ENCODE measurements at regions not wholly inside any gene's neighbourhood (a gene's known extent, or its start where the extent isn't known, plus 50 kb on each side); places are given as distances from the start of the nearest gene placed in this dataset.

DNA sequence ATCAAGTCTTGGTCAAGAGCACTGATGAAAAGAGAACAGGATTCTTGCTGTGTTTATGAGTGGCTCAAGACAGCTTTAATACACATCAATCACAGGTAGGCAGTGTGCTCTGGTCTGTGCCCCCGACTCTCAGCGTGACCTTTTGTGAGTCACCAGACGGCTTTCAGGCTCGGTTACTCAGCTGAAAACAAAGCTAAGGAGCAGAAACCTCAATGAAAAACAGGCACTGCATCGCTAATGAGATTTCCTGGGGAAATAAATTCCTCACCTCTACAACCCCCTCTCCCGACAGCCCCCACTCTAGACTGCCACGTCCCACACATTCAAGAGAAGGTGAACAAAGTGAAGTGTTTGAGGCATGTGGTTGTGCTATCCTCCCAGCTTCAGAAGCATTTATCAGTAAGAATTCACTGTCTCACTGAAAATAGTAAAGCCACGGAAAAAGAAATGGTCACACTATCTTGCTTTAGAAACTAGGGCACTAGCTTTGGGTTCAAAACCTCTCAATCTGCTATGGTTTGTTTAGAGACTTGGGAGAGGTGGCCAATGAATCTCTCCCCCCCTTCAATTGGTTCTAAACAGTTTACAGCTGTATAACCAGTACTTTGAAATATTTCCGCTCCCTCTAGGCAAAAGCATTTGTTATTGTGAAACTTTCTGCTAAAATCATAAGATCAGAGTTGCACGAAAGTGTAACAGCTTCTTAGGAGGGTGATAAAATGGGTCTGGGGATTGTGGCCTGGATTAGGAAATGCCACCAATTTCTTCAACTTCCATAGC, 199.5 kb upstream of the PMFBP1 start:
- H4K5ac ChIP-seq (ENCODE audit: insufficient read length, low read depth, low read length): no peak overlapping the region
- H4K8ac ChIP-seq (ENCODE audit: extremely low read depth, insufficient read depth, low read length): no peak overlapping the region
- H3K56ac ChIP-seq (replicated peaks; ENCODE audit: insufficient read length, low read depth, low read length): no peak overlapping the region
- H3K36me3 ChIP-seq (ENCODE audit: control insufficient read depth in 2 of 4, insufficient read depth in 4 of 4, low read length in 3 of 4): no peaks in the 10 kb centered on the region
- no peaks in the 10 kb centered on the region for H3K9me3 ChIP-seq (ENCODE audit: insufficient read depth in 2 of 2, low read depth in 1 of 2, low read length in 1 of 2)
- no peaks in the 10 kb centered on the region for H3K23me2 ChIP-seq (ENCODE audit: low read depth, low read length)
- DNase-seq (ENCODE audit: low read depth in 1 of 2, low spot score in 2 of 2) (peak in 1 of 2 experiments; percentile 57), FAIRE-seq (peak; percentile 81)
- H2BK20ac ChIP-seq (ENCODE audit: low read length): no peak overlapping the region
- H2BK15ac ChIP-seq (ENCODE audit: low read length): no peak overlapping the region
- no peak overlapping the region for H3K4ac ChIP-seq (replicated peaks; ENCODE audit: insufficient read length, low read depth, low read length)
- H3K23ac ChIP-seq (ENCODE audit: insufficient read length): no peak overlapping the region
- ChIA-PET POLR2A (ENCODE audit: partially characterized antibody) (interaction anchor here (0.6 kb wide), 1 partner anchor 224 kb away, joined by 6 read pairs; no protein-coding TSS in a partner anchor), CTCF (ENCODE audit: partially characterized antibody) (interaction anchor here (0.6 to 2.0 kb wide), 5 partner anchors 87 to 825 kb away, joined by 3 to 7 read pairs (median 6); no protein-coding TSS in a partner anchor)
- no peaks in the 10 kb centered on the region for H4K20me1 ChIP-seq (replicated peaks in 1 of 2; ENCODE audit: control insufficient read depth in 1 of 2, insufficient read depth in 2 of 2, low read length in 2 of 2)
- H2BK5ac ChIP-seq (ENCODE audit: low read depth, low read length): no peak overlapping the region
- H2AFZ ChIP-seq (ENCODE audit: low read length): peak overlapping the region; percentile 30
- H3K27ac ChIP-seq (ENCODE audit: low read depth, low read length): no peak overlapping the region; the same call in 1 of the 2 replicates
- no peak overlapping the region for H2BK120ac ChIP-seq (replicated peaks; ENCODE audit: low read depth, low read length)
- no peak overlapping the region; the same call in 1 of the 2 replicates for H2BK12ac ChIP-seq (ENCODE audit: low read depth, low read length)
- H3K4me1 ChIP-seq (replicated peaks in 1 of 4; ENCODE audit: control insufficient read depth in 3 of 4, insufficient read depth in 4 of 4, low read length in 3 of 4): peaks cover 0 to 14% (median 7%) of the 10 kb centered on the region in 4 experiments; a peak in 5 of 7 replicates
- 35% methylated on average over 10 of the region's 10 CpGs; no CpG with 5 or more reads in 1 of the 2 experiments for WGBS, 2 experiments (ENCODE audit: extremely low coverage in 1 of 2, insufficient coverage in 1 of 2, insufficient read length in 1 of 2, insufficient replicate concordance in 2 of 2, low coverage in 1 of 2, low lambda C conversion rate in 2 of 2, missing lambda C conversion rate in 1 of 2)
- H3K18ac ChIP-seq (ENCODE audit: extremely low read depth, low read length): no peak overlapping the region
- no peak overlapping the region for H4K91ac ChIP-seq (replicated peaks; ENCODE audit: insufficient read length, low read length)
- H3K79me2 ChIP-seq (ENCODE audit: control insufficient read depth in 1 of 2, insufficient read depth in 2 of 2, low read length in 2 of 2): no peaks in the 10 kb centered on the region
- no peaks in the 10 kb centered on the region for H3K79me1 ChIP-seq (ENCODE audit: low read depth, low read length)
- H3K27me3 ChIP-seq (replicated peaks in 1 of 4; ENCODE audit: control insufficient read depth in 3 of 4, extremely low read depth in 1 of 4, insufficient read depth in 3 of 4, low read length in 3 of 4): peaks cover 0 to 1% (median 0%) of the 10 kb centered on the region in 4 experiments; a peak in 1 of 7 replicates
- H3K14ac ChIP-seq (ENCODE audit: insufficient read length): no peak overlapping the region
- H3K4me2 ChIP-seq (ENCODE audit: insufficient read depth in 1 of 2, low read depth in 2 of 2, low read length in 2 of 2): peak overlapping the region; percentile 24 to 43; a peak in 2 of 4 replicates
- no peak overlapping the region for H2AK5ac ChIP-seq (ENCODE audit: low read depth, low read length)
- no peak overlapping the region for H3K9ac ChIP-seq (replicated peaks in 1 of 4; ENCODE audit: extremely low read depth in 1 of 4, low read depth in 3 of 4, low read length in 3 of 4)
- no peak overlapping the region; a peak in 1 of 8 replicates for H3K4me3 ChIP-seq (ENCODE audit: extremely low read depth in 1 of 4, insufficient read depth in 2 of 4, low read depth in 3 of 4, low read length in 4 of 4)
- TF ChIP-seq POU5F1 (IDR thresholded peaks at IDR 0.05; ENCODE audit: low read depth, low read length) (no peak), NANOG (IDR thresholded peaks at IDR 0.05; ENCODE audit: insufficient read depth, low read depth, low read length, poor library complexity, severe bottlenecking) (peak; percentile 47), CREB1 (IDR thresholded peaks at IDR 0.05) (no peak), TEAD4 (IDR thresholded peaks at IDR 0.05; ENCODE audit: low read depth, low read length) (0 out of 2 replicates have a peak, but pooled peaks have one; percentile 18), KDM5A (IDR thresholded peaks at IDR 0.05; ENCODE audit: low read length) (no peak), BCL11A (IDR thresholded peaks at IDR 0.05; ENCODE audit: low read depth in 2 of 2, low read length in 2 of 2) (no peak), NRF1 (IDR thresholded peaks at IDR 0.05; ENCODE audit: low read depth, low read length) (no peak), SIN3A (conservative IDR thresholded peaks at IDR 0.05 in 1 of 2, IDR thresholded peaks at IDR 0.05 in 1 of 2; ENCODE audit: low read depth in 1 of 2, low read length in 2 of 2) (no peak), GABPA (IDR thresholded peaks at IDR 0.05; ENCODE audit: borderline replicate concordance, insufficient read depth, low read length) (no peak), TBP (IDR thresholded peaks at IDR 0.05; ENCODE audit: low read depth, low read length) (no peak)
- TF ChIP-seq, protein P1, sequence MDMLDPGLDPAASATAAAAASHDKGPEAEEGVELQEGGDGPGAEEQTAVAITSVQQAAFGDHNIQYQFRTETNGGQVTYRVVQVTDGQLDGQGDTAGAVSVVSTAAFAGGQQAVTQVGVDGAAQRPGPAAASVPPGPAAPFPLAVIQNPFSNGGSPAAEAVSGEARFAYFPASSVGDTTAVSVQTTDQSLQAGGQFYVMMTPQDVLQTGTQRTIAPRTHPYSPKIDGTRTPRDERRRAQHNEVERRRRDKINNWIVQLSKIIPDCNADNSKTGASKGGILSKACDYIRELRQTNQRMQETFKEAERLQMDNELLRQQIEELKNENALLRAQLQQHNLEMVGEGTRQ (IDR thresholded peaks at IDR 0.05; ENCODE audit: low read length): no peak
